IPS-18c (cell line): ENCODE measurements at regions not wholly inside any gene's neighbourhood (a gene's known extent, or its start where the extent isn't known, plus 50 kb on each side); places are given as distances from the start of the nearest gene placed in this dataset.
"Not testable (repeated sequence)": the region's sequence is repeated elsewhere in the genome, so short reads cannot be mapped to it uniquely, and the experiment has no call there.

Experiments
- H3K4me3 ChIP-seq: 2 replicates; pipeline ENCODE4 v1.7.0; 2013; ENCODE audit warnings: low read depth, mild to moderate bottlenecking, low read length, moderate library complexity; ENCODE audit not compliant: insufficient read depth
- H3K9me3 ChIP-seq: one replicate; pipeline ENCODE4 v1.6.1; 2013; ENCODE audit warnings: mild to moderate bottlenecking, low read length, moderate library complexity; ENCODE audit not compliant: control insufficient read depth, insufficient read depth

- no peaks in the 10 kb centered on the region for H3K9me3 ChIP-seq
- H3K4me3 ChIP-seq = no peak overlapping the region
These were observed 200.3 kb upstream of the B3GAT1 start for GRCh38 chr11:134612140-134613030.

GRCh38 chr11:134611537-134611936 lies 199.5 kb upstream of the B3GAT1 start:
- no peaks in the 10 kb centered on the region for H3K9me3 ChIP-seq
- H3K4me3 ChIP-seq = no peak overlapping the region

GRCh38 chr11:134610116-134610910 lies 198.3 kb upstream of the B3GAT1 start:
- no peak overlapping the region for H3K4me3 ChIP-seq
- no peaks in the 10 kb centered on the region for H3K9me3 ChIP-seq

- H3K4me3 ChIP-seq = no peak overlapping the region
These were observed 197.5 kb upstream of the B3GAT1 start for GRCh38 chr11:134609361-134610115.

GRCh38 chr11:134607963-134608750 lies 196.1 kb upstream of the B3GAT1 start:
- H3K9me3 ChIP-seq = no peaks in the 10 kb centered on the region

More at GRCh38 chr11:134609361-134610115, 197.5 kb upstream of the B3GAT1 start:
- H3K9me3 ChIP-seq = no peaks in the 10 kb centered on the region

GRCh38 chr11:134606251-134606650 lies 194.2 kb upstream of the B3GAT1 start:
- no peaks in the 10 kb centered on the region for H3K9me3 ChIP-seq
- no peak overlapping the region for H3K4me3 ChIP-seq

More at GRCh38 chr11:134607963-134608750, 196.1 kb upstream of the B3GAT1 start:
- H3K4me3 ChIP-seq = no peak overlapping the region

- Histone ChIP-seq H3K9me3 (no peaks in the 10 kb centered on the region), H3K4me3 (no peak overlapping the region)
These were observed 192.8 kb upstream of the B3GAT1 start for GRCh38 chr11:134604886-134605285.

- no peaks in the 10 kb centered on the region for H3K9me3 ChIP-seq
- H3K4me3 ChIP-seq = no peak overlapping the region
These were observed 187.3 kb upstream of the B3GAT1 start for GRCh38 chr11:134599299-134599771.

- H3K4me3 ChIP-seq = no peak overlapping the region
These were observed 186.3 kb upstream of the B3GAT1 start for GRCh38 chr11:134598368-134598767.

GRCh38 chr11:134597452-134597851 lies 185.4 kb upstream of the B3GAT1 start:
- H3K9me3 ChIP-seq = no peaks in the 10 kb centered on the region
- H3K4me3 ChIP-seq = no peak overlapping the region

More at GRCh38 chr11:134598368-134598767, 186.3 kb upstream of the B3GAT1 start:
- no peaks in the 10 kb centered on the region for H3K9me3 ChIP-seq

GRCh38 chr11:134596404-134596803 lies 184.4 kb upstream of the B3GAT1 start:
- no peaks in the 10 kb centered on the region for H3K9me3 ChIP-seq

GRCh38 chr11:134592391-134592990 lies 180.4 kb upstream of the B3GAT1 start:
- Histone ChIP-seq H3K9me3 (no peaks in the 10 kb centered on the region), H3K4me3 (no peak overlapping the region)

More at GRCh38 chr11:134596404-134596803, 184.4 kb upstream of the B3GAT1 start:
- no peak overlapping the region for H3K4me3 ChIP-seq

- Histone ChIP-seq H3K9me3 (no peaks in the 10 kb centered on the region), H3K4me3 (no peak overlapping the region)
These were observed 179.3 kb upstream of the B3GAT1 start for GRCh38 chr11:134591338-134591737.

GRCh38 chr11:134589129-134589528 lies 177.1 kb upstream of the B3GAT1 start:
- no peak overlapping the region for H3K4me3 ChIP-seq
- H3K9me3 ChIP-seq = no peaks in the 10 kb centered on the region

GRCh38 chr11:134588460-134589110 lies 176.5 kb upstream of the B3GAT1 start:
- not testable (repeated sequence) for H3K4me3 ChIP-seq

GRCh38 chr11:134587345-134587744 lies 175.3 kb upstream of the B3GAT1 start:
- Histone ChIP-seq H3K4me3 (no peak overlapping the region), H3K9me3 (no peaks in the 10 kb centered on the region)

More at GRCh38 chr11:134588460-134589110, 176.5 kb upstream of the B3GAT1 start:
- H3K9me3 ChIP-seq = not testable (repeated sequence)
